Stomach (tissue), 8 donors: ENCODE measurements at regions not wholly inside any gene's neighbourhood (a gene's known extent, or its start where the extent isn't known, plus 50 kb on each side); places are given as distances from the start of the nearest gene placed in this dataset.
"Not testable (repeated sequence)": the region's sequence is repeated elsewhere in the genome, so short reads cannot be mapped to it uniquely, and the experiment has no call there.

Experiments used
- DNase-seq, 2 donors: peaks; one replicate each; pipeline versions ENCODE4 v3.0.0 to v3.0.0-alpha.2; 2013 to 2019
- H3K27ac ChIP-seq, 5 donors: fragments of 200-600 bp in 4 of 5; sonication (generic) in 4 of 5; one replicate each; pipeline ENCODE4 v1.5.1; 2013 to 2019; ENCODE audit warnings: mild to moderate bottlenecking in 1 of 5, moderate library complexity in 1 of 5
- H3K27me3 ChIP-seq, 3 donors: fragments of 200-600 bp; sonication (generic); one replicate each; pipeline ENCODE4 v1.5.1; 2017 to 2019; ENCODE audit warnings: mixed run types in 1 of 3
- H3K36me3 ChIP-seq, 4 donors: fragments of 200-600 bp; sonication (generic); 1 replicate in 3 of 4; 2 replicates in 1 of 4; pipeline ENCODE4 v1.5.1; 2016 to 2019
- H3K4me1 ChIP-seq, 4 donors: fragments of 200-600 bp; sonication (generic); one replicate each; pipeline ENCODE4 v1.5.1; 2016 to 2019
- H3K4me3 ChIP-seq, 4 donors: fragments of 200-600 bp; sonication (generic) in 3 of 4; one replicate each; pipeline ENCODE4 v1.5.1; 2016 to 2019; ENCODE audit warnings: mild to moderate bottlenecking in 1 of 4
- H3K9me3 ChIP-seq, 4 donors: fragments of 200-600 bp; sonication (generic); one replicate each; pipeline ENCODE4 v1.5.1; 2016 to 2019
- EP300 ChIP-seq: sonication (generic); formaldehyde crosslinking; IDR thresholded peaks from one replicate; pipeline ENCODE4 v1.6.1; 2017; ENCODE audit warnings: antibody characterized with exemption
- POLR2A ChIP-seq, 4 donors: fragments of 450-650 bp; IDR thresholded peaks; one replicate each; pipeline ENCODE4 v1.6.1; 2016; ENCODE audit warnings: antibody characterized with exemption in 4 of 4, control low read depth in 2 of 4, mild to moderate bottlenecking in 1 of 4, moderate library complexity in 1 of 4
- POLR2AphosphoS5 ChIP-seq, 3 donors: sonication (generic); formaldehyde crosslinking; IDR thresholded peaks; one replicate each; pipeline ENCODE4 v1.6.1; 2016; ENCODE audit warnings: antibody characterized with exemption in 3 of 3
- WGBS, 5 donors: extraction: QIAGEN DNeasy Blood & Tissue Kit in 3 of 5; methylation state at CpG; one replicate each; pipeline versions ENCODE4 v1.1.5 to v1.1.7; 2013 to 2018; 5-methylcytosine and 5-hydroxymethylcytosine counted together
- intact Hi-C: fragments of 100-400 bp; cut with DNase I; formaldehyde crosslinking; loops from one replicate; pipeline ENCODE4 v1.15.1; 2023; ENCODE audit warnings: low total_unique reads
- TF ChIP-seq, protein P1 (sequence below), 7 experiments: fragments of 450-650 bp in 4 of 7; fragments of 200-600 bp in 3 of 7; sonication (generic) in 3 of 7; IDR thresholded peaks; one replicate each; pipeline ENCODE4 v1.5.1; 2016 to 2019; ENCODE audit warnings: antibody characterized with exemption in 7 of 7, control low read depth in 2 of 7, mild to moderate bottlenecking in 1 of 7
- donor health status: healthy with polysubstance abuse.
- donor health status: Bipolar disorder and iron deficiency.
- donor health status: healthy.

DNA sequence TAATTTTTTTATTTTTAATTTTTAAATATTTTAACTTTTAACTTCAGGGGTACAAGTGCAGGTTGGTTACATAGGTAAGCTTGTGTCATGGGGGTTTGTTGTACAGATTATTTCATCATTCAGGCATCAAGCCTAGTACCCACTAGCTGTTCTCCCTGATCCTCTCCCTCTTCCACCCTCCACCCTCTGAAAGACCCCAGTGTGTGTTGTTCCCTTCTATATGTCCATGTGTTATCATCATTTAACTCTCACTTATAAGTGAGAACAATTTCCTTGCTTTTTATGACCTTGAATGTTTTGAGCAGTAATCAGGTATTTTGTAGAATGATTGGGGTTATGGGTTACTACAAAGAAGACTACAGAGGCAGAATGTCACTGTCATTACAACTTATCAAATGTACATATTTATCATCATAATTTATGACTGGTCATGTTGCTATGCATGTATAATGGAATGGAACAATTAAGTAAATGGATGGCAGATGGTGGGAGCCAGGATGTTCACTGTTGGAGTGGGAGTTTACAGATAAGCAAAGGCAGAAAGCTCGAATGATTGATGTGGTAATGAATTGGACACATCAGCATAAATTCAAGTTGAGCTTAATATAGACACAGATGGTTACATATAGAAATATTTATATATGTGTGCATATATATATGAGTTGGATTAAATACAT is 563.8 kb upstream of the ROBO1 start:
- peaks cover 0 to 4% (median 0%) of the 10 kb centered on the region in 4 donors for H3K9me3 ChIP-seq
- no peaks in the 10 kb centered on the region for H3K36me3 ChIP-seq
- intact Hi-C loops, result no loop called here
- no peaks in the 10 kb centered on the region for H3K27me3 ChIP-seq
- H3K4me3 ChIP-seq, result no peak overlapping the region
- WGBS, 5 donors, result 57 to 67% (median 65%) methylated on average over 1 of the region's 1 CpG
- DNase-seq, result peak in 1 of 2 donors; percentile 23
- TF ChIP-seq POLR2A (IDR thresholded peaks at IDR 0.05), result no peak
- TF ChIP-seq POLR2AphosphoS5 (IDR thresholded peaks at IDR 0.05), result no peak
- TF ChIP-seq EP300, result no peak
- TF ChIP-seq, protein P1, sequence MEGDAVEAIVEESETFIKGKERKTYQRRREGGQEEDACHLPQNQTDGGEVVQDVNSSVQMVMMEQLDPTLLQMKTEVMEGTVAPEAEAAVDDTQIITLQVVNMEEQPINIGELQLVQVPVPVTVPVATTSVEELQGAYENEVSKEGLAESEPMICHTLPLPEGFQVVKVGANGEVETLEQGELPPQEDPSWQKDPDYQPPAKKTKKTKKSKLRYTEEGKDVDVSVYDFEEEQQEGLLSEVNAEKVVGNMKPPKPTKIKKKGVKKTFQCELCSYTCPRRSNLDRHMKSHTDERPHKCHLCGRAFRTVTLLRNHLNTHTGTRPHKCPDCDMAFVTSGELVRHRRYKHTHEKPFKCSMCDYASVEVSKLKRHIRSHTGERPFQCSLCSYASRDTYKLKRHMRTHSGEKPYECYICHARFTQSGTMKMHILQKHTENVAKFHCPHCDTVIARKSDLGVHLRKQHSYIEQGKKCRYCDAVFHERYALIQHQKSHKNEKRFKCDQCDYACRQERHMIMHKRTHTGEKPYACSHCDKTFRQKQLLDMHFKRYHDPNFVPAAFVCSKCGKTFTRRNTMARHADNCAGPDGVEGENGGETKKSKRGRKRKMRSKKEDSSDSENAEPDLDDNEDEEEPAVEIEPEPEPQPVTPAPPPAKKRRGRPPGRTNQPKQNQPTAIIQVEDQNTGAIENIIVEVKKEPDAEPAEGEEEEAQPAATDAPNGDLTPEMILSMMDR (IDR thresholded peaks at IDR 0.05), result no peak
- no peaks in the 10 kb centered on the region for H3K4me1 ChIP-seq
- H3K27ac ChIP-seq, result no peak overlapping the region

DNA sequence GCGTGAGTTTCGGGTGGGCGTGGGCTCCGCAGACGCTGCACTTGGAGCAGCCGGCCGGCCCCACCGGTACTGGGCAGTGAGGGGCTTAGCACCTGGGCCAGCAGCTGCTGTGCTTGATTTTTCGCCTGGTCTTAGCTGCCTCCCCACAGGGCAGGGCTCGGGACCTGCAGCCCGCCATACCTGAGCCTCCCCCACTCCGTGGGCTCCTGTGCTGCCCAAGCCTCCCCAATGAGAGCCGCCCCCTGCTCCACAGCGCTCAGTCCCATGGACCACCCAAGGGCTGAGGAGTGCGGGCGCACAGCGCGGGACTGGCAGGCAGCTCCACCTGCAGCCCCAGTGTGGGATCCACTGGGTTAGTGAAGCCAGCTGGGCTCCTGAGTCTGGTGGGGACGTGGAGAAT is 546.7 kb upstream of the ROBO1 start:
- H3K9me3 ChIP-seq, result peaks cover 0 to 33% (median 5%) of the 10 kb centered on the region in 4 donors
- H3K4me3 ChIP-seq, H3K4me1 ChIP-seq, DNase-seq, H3K27me3 ChIP-seq, intact Hi-C loops, H3K36me3 ChIP-seq, H3K27ac ChIP-seq: not testable (repeated sequence)
- WGBS, 5 donors, result 88 to 96% (median 95%) methylated on average over 12 to 19 of the region's 19 CpGs

DNA sequence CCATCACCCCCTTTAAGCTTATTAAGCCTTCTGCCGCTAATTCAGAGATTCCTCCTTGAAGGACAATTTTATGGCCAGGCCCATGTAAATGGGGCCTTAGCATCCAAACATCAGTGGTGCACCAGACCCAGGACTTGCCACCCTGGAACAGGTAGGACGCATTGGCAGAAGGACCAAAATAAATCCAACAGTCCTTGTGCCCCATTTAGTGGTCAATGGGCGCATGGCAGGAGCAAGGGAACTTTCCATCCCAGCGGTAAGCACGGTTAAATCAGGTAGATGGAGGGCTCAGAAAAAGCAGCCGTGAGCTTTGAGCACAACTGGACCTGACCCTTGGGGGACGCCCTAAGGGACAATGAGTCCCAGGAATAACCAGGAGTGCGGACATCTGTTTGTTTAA is 540.8 kb upstream of the ROBO1 start:
- WGBS, 5 donors, result 61 to 87% (median 67%) methylated on average over 8 of the region's 8 CpGs

DNA sequence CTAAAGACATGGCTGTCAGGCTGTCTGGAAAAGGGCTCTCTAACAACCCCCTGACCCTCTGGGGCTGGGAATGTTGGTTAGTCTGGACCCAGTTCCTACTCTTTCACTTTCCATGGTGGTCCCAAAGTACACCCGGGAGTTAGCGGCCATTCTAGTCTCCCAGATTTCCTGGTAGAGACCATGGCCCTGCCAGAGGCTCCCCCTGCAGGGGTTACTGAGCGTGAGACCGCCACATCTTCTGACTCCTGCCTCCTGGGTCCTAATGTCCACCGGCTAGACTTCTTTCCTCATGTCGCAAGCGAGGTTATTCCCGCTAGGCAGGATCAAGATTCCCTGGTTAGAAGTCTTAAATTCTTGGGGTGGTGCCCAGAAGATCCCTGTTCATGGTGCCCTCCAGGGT is 540.0 kb upstream of the ROBO1 start:
- intact Hi-C loops, result no loop called here

More for the DNA sequence above, 540.8 kb upstream of the ROBO1 start:
- no peak overlapping the region for H3K27ac ChIP-seq
- intact Hi-C loops, result no loop called here
- H3K4me3 ChIP-seq, result no peak overlapping the region
- H3K36me3 ChIP-seq, result no peaks in the 10 kb centered on the region
- no peaks in the 10 kb centered on the region for H3K27me3 ChIP-seq
- peaks cover 0 to 40% (median 4%) of the 10 kb centered on the region in 4 donors for H3K9me3 ChIP-seq
- no peak for DNase-seq
- no peaks in the 10 kb centered on the region for H3K4me1 ChIP-seq
- TF ChIP-seq, protein P1 (IDR thresholded peaks at IDR 0.05), result no peak
- no peak for TF ChIP-seq EP300
- TF ChIP-seq POLR2AphosphoS5 (IDR thresholded peaks at IDR 0.05), result no peak
- TF ChIP-seq POLR2A (IDR thresholded peaks at IDR 0.05), result no peak

More for the DNA sequence above, 540.0 kb upstream of the ROBO1 start:
- 91 to 96% (median 93%) methylated on average over 8 of the region's 8 CpGs for WGBS, 5 donors
- Histone ChIP-seq H3K36me3 (no peaks in the 10 kb centered on the region), H3K4me1 (no peaks in the 10 kb centered on the region), H3K4me3 (no peak overlapping the region), H3K27ac (no peak overlapping the region), H3K27me3 (no peaks in the 10 kb centered on the region), H3K9me3 (peaks cover 0 to 40% (median 3%) of the 10 kb centered on the region in 4 donors)
- DNase-seq, result no peak
- TF ChIP-seq, protein P1 (IDR thresholded peaks at IDR 0.05), result no peak
- TF ChIP-seq EP300 (no peak), POLR2A (IDR thresholded peaks at IDR 0.05) (no peak), POLR2AphosphoS5 (IDR thresholded peaks at IDR 0.05) (no peak)
